Endodermal cell (in vitro differentiated cells): ENCODE measurements at regions not wholly inside any gene's neighbourhood (a gene's known extent, or its start where the extent isn't known, plus 50 kb on each side); places are given as distances from the start of the nearest gene placed in this dataset.
A peak's percentile ranks its signal among the peaks of the same experiment; 100 is the strongest.

Source experiments
- DNase-seq: peaks from one replicate; pipeline ENCODE4 v3.0.0-alpha.2; 2017
- H3K27ac ChIP-seq: 2 replicates; pipeline ENCODE4 v1.5.1; 2013; ENCODE audit warnings: mild to moderate bottlenecking, low read depth, low read length, moderate library complexity
- H3K27me3 ChIP-seq: 2 replicates; pipeline ENCODE4 v1.6.1; 2013; ENCODE audit warnings: mild to moderate bottlenecking, low read length, moderate library complexity; ENCODE audit not compliant: insufficient read depth, control insufficient read depth, poor library complexity, severe bottlenecking
- H3K36me3 ChIP-seq: 2 replicates; pipeline ENCODE4 v1.7.0; 2013; ENCODE audit warnings: mild to moderate bottlenecking, low read length, moderate library complexity; ENCODE audit not compliant: control insufficient read depth, insufficient read depth
- H3K4me1 ChIP-seq: one replicate; pipeline ENCODE4 v1.7.0; 2013; ENCODE audit warnings: low read length; ENCODE audit not compliant: control insufficient read depth, insufficient read depth
- H3K4me3 ChIP-seq: 2 replicates; pipeline ENCODE4 v1.5.1; 2013; ENCODE audit warnings: mild to moderate bottlenecking, low read length, moderate library complexity
- H3K9ac ChIP-seq: 2 replicates; pipeline ENCODE4 v1.6.1; 2013; ENCODE audit warnings: mild to moderate bottlenecking, low read length, moderate library complexity; ENCODE audit not compliant: poor library complexity, severe bottlenecking; ENCODE audit errors: extremely low read depth
- H3K9me3 ChIP-seq: 2 replicates; pipeline ENCODE4 v1.6.1; 2013; ENCODE audit warnings: mild to moderate bottlenecking, low read length, moderate library complexity; ENCODE audit not compliant: control insufficient read depth
- H3K27ac Mint-ChIP-seq: 2 replicates; pipeline ENCODE4 v1.8.0; 2020; ENCODE audit warnings: mixed read lengths
- H3K27me3 Mint-ChIP-seq: 2 replicates; pipeline ENCODE4 v1.8.0; 2021; ENCODE audit warnings: mild to moderate bottlenecking, mixed read lengths; ENCODE audit not compliant: insufficient read depth
- H3K36me3 Mint-ChIP-seq: 2 replicates; pipeline ENCODE4 v1.8.0; 2020; ENCODE audit warnings: low read depth, mixed read lengths
- H3K4me1 Mint-ChIP-seq: 2 replicates; pipeline ENCODE4 v1.8.0; 2020; ENCODE audit warnings: mixed read lengths
- H3K4me3 Mint-ChIP-seq: 2 replicates; pipeline ENCODE4 v1.8.0; 2020; ENCODE audit warnings: mild to moderate bottlenecking, moderate library complexity, mixed read lengths
- H3K9me3 Mint-ChIP-seq: 2 replicates; pipeline ENCODE4 v1.8.0; 2020; ENCODE audit warnings: mild to moderate bottlenecking, mixed read lengths
- WGBS, 2 experiments: methylation state at CpG; one replicate each; pipeline versions ENCODE4 v1.1.5 to v1.1.7; 2013; ENCODE audit warnings: missing lambda C conversion rate in 2 of 2, mixed read lengths in 1 of 2; ENCODE audit not compliant: insufficient coverage in 1 of 2, insufficient read length in 1 of 2; 5-methylcytosine and 5-hydroxymethylcytosine counted together
- TF ChIP-seq, protein P1 (sequence below): fragments of 200-600 bp; sonication (generic); conservative IDR thresholded peaks from 2 replicates; pipeline ENCODE4 v1.5.0; 2021; ENCODE audit warnings: antibody characterized with exemption, mild to moderate bottlenecking

- Histone ChIP-seq H3K9ac (no peak overlapping the region), H3K4me3 (peak overlapping the region; percentile 29), H3K9me3 (peaks cover 67% of the 10 kb centered on the region), H3K27me3 (no peaks in the 10 kb centered on the region), H3K36me3 (no peaks in the 10 kb centered on the region), H3K27ac (no peak overlapping the region), H3K4me1 (no peaks in the 10 kb centered on the region)
- Mint-ChIP-seq H3K4me3 (no peak overlapping the region), H3K27ac (no peak overlapping the region), H3K9me3 (peaks cover 22% of the 10 kb centered on the region), H3K4me1 (peaks cover 28% of the 10 kb centered on the region), H3K36me3 (no peaks in the 10 kb centered on the region), H3K27me3 (no peaks in the 10 kb centered on the region)
- peak; percentile 65 for DNase-seq
- TF ChIP-seq, protein P1, sequence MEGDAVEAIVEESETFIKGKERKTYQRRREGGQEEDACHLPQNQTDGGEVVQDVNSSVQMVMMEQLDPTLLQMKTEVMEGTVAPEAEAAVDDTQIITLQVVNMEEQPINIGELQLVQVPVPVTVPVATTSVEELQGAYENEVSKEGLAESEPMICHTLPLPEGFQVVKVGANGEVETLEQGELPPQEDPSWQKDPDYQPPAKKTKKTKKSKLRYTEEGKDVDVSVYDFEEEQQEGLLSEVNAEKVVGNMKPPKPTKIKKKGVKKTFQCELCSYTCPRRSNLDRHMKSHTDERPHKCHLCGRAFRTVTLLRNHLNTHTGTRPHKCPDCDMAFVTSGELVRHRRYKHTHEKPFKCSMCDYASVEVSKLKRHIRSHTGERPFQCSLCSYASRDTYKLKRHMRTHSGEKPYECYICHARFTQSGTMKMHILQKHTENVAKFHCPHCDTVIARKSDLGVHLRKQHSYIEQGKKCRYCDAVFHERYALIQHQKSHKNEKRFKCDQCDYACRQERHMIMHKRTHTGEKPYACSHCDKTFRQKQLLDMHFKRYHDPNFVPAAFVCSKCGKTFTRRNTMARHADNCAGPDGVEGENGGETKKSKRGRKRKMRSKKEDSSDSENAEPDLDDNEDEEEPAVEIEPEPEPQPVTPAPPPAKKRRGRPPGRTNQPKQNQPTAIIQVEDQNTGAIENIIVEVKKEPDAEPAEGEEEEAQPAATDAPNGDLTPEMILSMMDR = no peak
Measured at GRCh38 chr3:94472511-94472910, 409.6 kb downstream of the NSUN3 start.

- WGBS, 2 experiments = 90 to 92% methylated on average over 2 to 3 of the region's 3 CpGs
- H3K9me3 ChIP-seq = peaks cover 28% of the 10 kb centered on the region
- H3K9ac ChIP-seq = no peak overlapping the region
- peaks cover 2% of the 10 kb centered on the region for H3K4me1 ChIP-seq
- no peak overlapping the region for H3K27ac ChIP-seq
- Mint-ChIP-seq H3K4me1 (no peaks in the 10 kb centered on the region), H3K9me3 (peaks cover 25% of the 10 kb centered on the region), H3K4me3 (no peak overlapping the region), H3K27me3 (no peaks in the 10 kb centered on the region), H3K36me3 (no peaks in the 10 kb centered on the region), H3K27ac (no peak overlapping the region)
- H3K4me3 ChIP-seq = no peak overlapping the region
- DNase-seq = no peak
- no peaks in the 10 kb centered on the region for H3K36me3 ChIP-seq
- TF ChIP-seq, protein P1 = no peak
- no peaks in the 10 kb centered on the region for H3K27me3 ChIP-seq
Measured at GRCh38 chr3:94481226-94481898, 418.5 kb downstream of the NSUN3 start.

GRCh38 chr3:94482686-94483085 lies 419.8 kb downstream of the NSUN3 start:
- H3K9ac ChIP-seq = no peak overlapping the region
- no peaks in the 10 kb centered on the region for H3K4me1 Mint-ChIP-seq
- TF ChIP-seq, protein P1 = no peak
- H3K27me3 Mint-ChIP-seq = no peaks in the 10 kb centered on the region
- H3K27ac ChIP-seq = no peak overlapping the region
- no peak overlapping the region for H3K4me3 Mint-ChIP-seq
- no peak overlapping the region for H3K4me3 ChIP-seq
- H3K36me3 ChIP-seq = no peaks in the 10 kb centered on the region
- H3K9me3 ChIP-seq = peaks cover 15% of the 10 kb centered on the region
- no peaks in the 10 kb centered on the region for H3K27me3 ChIP-seq
- H3K27ac Mint-ChIP-seq = no peak overlapping the region
- H3K9me3 Mint-ChIP-seq = peaks cover 12% of the 10 kb centered on the region
- WGBS, 2 experiments = 82 to 92% methylated on average over 2 to 3 of the region's 3 CpGs
- H3K36me3 Mint-ChIP-seq = no peaks in the 10 kb centered on the region
- H3K4me1 ChIP-seq = peaks cover 2% of the 10 kb centered on the region
- DNase-seq = no peak
